HG03565 (cell line): ENCODE measurements at regions not wholly inside any gene's neighbourhood (a gene's known extent, or its start where the extent isn't known, plus 50 kb on each side); places are given as distances from the start of the nearest gene placed in this dataset.
"Not testable (repeated sequence)": the region's sequence is repeated elsewhere in the genome, so short reads cannot be mapped to it uniquely, and the experiment has no call there.

Experiments used
- ATAC-seq: cut with Tn5 transposase; IDR thresholded peaks from one replicate; pipeline ENCODE4 v1.9.1; 2021; ENCODE audit warnings: mild to moderate bottlenecking, moderate library complexity; ENCODE audit not compliant: unreplicated experiment

GRCh38 chr6:6724539-6725467 is 136.3 kb downstream of the LY86 start:
- ATAC-seq = no peak

DNA sequence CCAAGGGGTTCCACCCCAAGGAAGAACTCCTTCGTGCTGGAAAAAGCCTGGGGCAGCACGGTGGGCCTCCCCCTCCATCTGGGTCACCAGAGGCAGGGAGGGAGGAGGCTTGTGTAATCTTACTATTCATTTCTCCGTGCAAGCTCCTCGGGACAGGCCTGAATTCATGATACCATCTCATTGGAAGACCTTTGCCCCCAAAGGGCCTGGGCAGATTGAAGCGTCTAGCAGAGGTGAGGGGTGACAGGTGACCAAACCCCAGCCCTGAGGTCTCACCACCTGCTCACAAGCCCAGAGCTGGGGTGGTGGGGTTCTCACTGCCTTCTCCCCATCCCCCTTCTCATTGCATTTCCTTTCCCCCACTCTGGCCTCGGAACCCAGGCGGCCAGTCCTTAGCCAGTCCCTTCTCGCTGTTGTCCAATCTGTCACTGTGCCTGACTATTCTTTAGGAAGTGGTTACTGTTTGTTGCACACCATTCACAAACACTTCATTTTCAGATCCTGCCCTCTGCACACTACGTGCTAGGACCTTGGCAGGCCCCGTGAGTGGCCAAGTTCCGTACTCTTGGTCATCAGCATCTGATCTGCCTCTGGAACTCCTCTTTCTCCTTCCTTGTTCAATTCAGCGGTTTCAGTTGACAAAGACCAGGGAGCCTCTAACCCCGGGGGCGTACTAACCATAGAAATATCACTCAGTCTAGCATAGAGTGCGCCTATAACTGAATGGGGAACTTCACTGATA is 137.1 kb downstream of the LY86 start:
- ATAC-seq = no peak

GRCh38 chr6:6728169-6728941 is 139.8 kb downstream of the LY86 start:
- no peak for ATAC-seq

GRCh38 chr6:6729971-6730370 is 141.5 kb downstream of the LY86 start:
- ATAC-seq = no peak

DNA sequence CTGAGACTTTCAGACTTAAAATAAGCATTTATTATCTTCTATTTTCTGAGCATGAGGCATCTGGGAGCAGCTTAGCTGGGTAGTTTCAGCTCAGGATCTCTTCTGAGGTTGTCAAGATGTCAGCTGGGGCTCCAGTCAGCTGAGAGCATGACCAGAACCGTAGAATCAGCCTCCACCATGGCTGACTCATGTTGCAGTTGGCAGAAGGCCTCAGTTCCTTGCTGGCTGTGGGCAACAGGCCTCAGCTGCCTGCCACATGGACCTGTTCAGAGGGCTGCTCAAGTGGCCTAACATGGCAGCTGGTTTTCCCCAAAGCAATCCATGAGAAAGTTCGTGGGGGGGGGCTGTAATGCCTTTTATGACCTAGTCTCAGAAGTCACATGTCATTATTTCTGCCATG is 142.3 kb downstream of the LY86 start:
- no peak for ATAC-seq

- no peak for ATAC-seq
Observed at GRCh38 chr6:6734479-6735465, 146.3 kb downstream of the LY86 start.

DNA sequence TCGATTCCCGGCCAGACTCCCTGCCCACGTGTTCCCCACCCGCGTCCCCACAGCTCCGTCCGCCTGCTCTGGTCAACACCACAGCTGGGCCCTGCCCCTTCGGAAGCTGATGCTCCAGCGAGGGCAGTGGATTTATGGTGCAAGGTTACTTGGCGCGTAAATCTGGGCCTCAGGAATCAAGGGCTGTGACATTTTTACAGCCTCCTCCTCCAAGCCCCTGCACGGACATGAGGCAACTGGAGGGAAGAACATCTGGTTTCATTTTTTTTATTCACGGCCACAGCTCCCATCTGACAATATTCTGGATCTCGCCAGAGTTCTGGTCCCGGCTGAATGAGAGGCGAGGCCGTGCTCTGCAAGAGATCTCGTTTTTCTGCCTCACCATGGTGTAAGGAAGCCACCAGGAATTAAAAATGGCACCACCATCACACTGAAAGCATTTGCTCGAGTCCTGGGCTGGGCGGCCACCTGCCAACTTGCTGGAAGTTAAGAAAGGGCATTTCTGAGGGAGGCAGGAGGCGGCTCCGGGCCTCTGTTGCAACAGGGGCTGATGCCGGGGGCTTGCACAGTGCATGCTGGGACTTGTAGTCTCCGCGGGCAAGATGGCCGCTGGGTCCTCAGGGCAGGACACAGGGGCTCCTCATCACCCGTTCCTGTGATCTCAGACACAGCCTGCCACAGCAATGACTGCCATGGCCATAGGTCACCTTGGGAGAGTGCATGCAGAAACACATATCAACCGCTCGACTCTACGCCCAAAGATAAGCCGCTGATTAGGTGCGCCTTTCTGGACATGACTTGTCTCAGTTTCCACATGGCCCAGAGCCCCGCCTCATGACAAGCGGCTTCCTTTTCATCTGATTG is 148.5 kb downstream of the LY86 start:
- ATAC-seq = no peak

GRCh38 chr6:6737671-6738070 is 149.2 kb downstream of the LY86 start:
- ATAC-seq = no peak

GRCh38 chr6:6738108-6738507 is 149.6 kb downstream of the LY86 start:
- ATAC-seq = no peak

DNA sequence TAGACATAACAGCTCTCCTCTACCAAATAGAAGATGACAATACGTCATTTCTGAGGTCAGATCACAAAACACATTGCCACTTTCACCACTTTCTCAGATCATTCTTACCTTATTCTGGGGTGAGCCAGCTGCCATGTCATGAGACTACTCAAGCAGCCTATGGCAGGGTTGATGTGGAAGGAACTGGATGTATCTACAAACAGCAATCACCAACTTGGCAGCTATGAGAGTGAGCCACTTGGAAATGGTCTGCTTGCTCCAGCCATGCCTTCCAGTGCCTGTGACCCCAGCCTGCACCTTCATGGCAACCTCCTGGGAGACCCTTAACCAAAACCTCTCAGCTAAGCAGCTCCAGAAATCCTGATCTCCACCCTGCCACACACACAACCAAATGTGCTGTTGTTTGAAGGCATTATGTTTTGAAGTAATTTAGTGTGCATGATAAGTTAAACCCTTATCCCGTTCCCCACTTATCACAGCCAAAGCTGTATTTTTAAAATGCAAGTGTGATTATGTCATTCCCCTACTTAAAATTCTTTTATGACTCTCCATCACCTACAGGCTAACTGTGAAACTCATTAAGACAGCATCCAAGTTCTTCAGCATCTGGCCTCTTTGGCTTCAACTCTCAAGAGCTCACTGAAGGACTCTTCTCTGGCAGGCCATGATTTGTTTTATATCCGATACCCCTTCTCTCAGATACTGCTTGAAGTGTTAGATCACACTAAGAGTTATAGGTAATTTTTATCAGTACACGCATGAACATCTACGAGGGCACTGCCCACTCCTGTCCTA is 150.6 kb downstream of the LY86 start:
- no peak for ATAC-seq

DNA sequence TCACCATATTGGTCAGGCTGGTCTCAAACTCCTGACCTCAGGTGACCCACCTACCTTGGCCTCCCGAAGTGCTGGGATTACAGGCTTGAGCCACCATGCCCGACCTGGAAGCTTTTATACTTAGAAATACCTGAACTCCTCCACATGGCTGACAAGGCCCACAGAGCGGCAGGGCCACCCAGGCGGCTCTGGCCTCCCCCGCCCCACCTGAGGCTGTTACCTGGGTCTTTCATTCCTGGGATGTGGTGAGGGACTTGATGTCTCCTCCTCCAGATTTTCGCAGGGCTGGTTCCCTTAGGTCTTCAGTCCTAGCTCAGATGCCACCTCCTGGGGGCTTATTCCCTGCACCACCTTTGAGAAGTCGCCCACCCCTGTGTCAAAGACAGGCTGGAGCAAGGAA is 152.1 kb downstream of the LY86 start:
- ATAC-seq = no peak

- ATAC-seq = no peak
Observed at GRCh38 chr6:6741264-6741663, 152.7 kb downstream of the LY86 start.

DNA sequence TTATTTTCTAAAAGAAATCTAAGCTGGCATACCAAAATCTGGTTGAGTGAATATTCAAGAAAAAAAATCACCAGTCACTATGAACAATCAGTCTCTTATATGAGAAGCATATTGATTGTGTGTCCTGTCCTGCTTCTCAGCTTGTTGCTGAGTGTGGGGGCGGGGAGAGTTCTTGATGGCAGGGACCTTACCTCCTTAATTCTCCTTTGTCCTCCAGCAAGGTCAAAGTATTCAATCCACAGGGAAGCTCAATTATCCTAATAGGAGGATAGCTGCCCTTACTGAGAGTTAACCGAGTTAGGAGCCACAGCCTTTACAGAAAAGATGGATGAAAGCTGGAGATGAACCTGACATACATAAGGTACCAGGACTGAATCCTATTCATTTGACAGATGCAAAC is 154.0 kb downstream of the LY86 start:
- ATAC-seq = no peak

- no peak for ATAC-seq
Observed at GRCh38 chr6:6744551-6744950, 156.0 kb downstream of the LY86 start.

GRCh38 chr6:6745637-6746332 is 157.3 kb downstream of the LY86 start:
- not testable (repeated sequence) for ATAC-seq

- ATAC-seq = no peak
Observed at GRCh38 chr6:6746333-6746969, 157.9 kb downstream of the LY86 start.

- ATAC-seq = no peak
Observed at GRCh38 chr6:6746970-6747338, 158.4 kb downstream of the LY86 start.
